ENCODE measurements at regions not wholly inside any gene's neighbourhood (a gene's known extent, or its start where the extent isn't known, plus 50 kb on each side); places are given as distances from the start of the nearest gene placed in this dataset.
"Not testable (repeated sequence)": the region's sequence is repeated elsewhere in the genome, so short reads cannot be mapped to it uniquely, and the experiment has no call there.

- DNase-seq: no peak
These were observed 279.0 kb upstream of the CDH2 start for GRCh38 chr18:28455971-28456370.

GRCh38 chr18:28439870-28440269, 262.9 kb upstream of the CDH2 start:
- DNase-seq: no peak

GRCh38 chr18:28438381-28438780, 261.5 kb upstream of the CDH2 start:
- DNase-seq: no peak

- DNase-seq: no peak
These were observed 255.4 kb upstream of the CDH2 start for GRCh38 chr18:28432339-28432738.

GRCh38 chr18:28425886-28426285, 249.0 kb upstream of the CDH2 start:
- no peak for DNase-seq

- DNase-seq: no peak
These were observed 245.6 kb upstream of the CDH2 start for GRCh38 chr18:28422577-28422976.

- DNase-seq: not testable (repeated sequence)
These were observed 245.0 kb upstream of the CDH2 start for GRCh38 chr18:28421950-28422349.

- no peak for DNase-seq
These were observed 235.6 kb upstream of the CDH2 start for GRCh38 chr18:28412521-28412920.

GRCh38 chr18:28411806-28412205, 234.9 kb upstream of the CDH2 start:
- no peak for DNase-seq

- no peak for DNase-seq
These were observed 232.9 kb upstream of the CDH2 start for GRCh38 chr18:28409811-28410210.

- no peak for DNase-seq
These were observed 231.6 kb upstream of the CDH2 start for GRCh38 chr18:28408528-28408927.

- DNase-seq: no peak
These were observed 230.8 kb upstream of the CDH2 start for GRCh38 chr18:28407681-28408080.

GRCh38 chr18:28406533-28406932, 229.6 kb upstream of the CDH2 start:
- no peak for DNase-seq

- DNase-seq: no peak
These were observed 227.8 kb upstream of the CDH2 start for GRCh38 chr18:28404694-28405093.

- no peak for DNase-seq
These were observed 222.9 kb upstream of the CDH2 start for GRCh38 chr18:28399781-28400362.

GRCh38 chr18:28398471-28398870, 221.5 kb upstream of the CDH2 start:
- DNase-seq: no peak

- no peak for DNase-seq
These were observed 213.1 kb upstream of the CDH2 start for GRCh38 chr18:28390022-28390421.

- DNase-seq: no peak
These were observed 205.4 kb upstream of the CDH2 start for GRCh38 chr18:28382215-28382879.

GRCh38 chr18:28372186-28372585, 195.3 kb upstream of the CDH2 start:
- DNase-seq: no peak

- no peak for DNase-seq
These were observed 189.7 kb upstream of the CDH2 start for GRCh38 chr18:28366676-28367075.

GRCh38 chr18:28365411-28365831, 188.5 kb upstream of the CDH2 start:
- no peak for DNase-seq

GRCh38 chr18:28363124-28363523, 186.2 kb upstream of the CDH2 start:
- DNase-seq: no peak

GRCh38 chr18:28359176-28359575, 182.2 kb upstream of the CDH2 start:
- DNase-seq: no peak

- no peak for DNase-seq
These were observed 181.0 kb upstream of the CDH2 start for GRCh38 chr18:28357766-28358401.

Data from suppressor macrophage (primary cell).